Esophagus (tissue), 2 donors: ENCODE measurements at regions not wholly inside any gene's neighbourhood (a gene's known extent, or its start where the extent isn't known, plus 50 kb on each side); places are given as distances from the start of the nearest gene placed in this dataset.
"Not testable (repeated sequence)": the region's sequence is repeated elsewhere in the genome, so short reads cannot be mapped to it uniquely, and the experiment has no call there.

Experiments used
- H3K27ac ChIP-seq, 2 donors: one replicate each; pipeline ENCODE4 v1.5.1; 2013; ENCODE audit warnings: low read depth in 2 of 2, mild to moderate bottlenecking in 2 of 2, inconsistent platforms in 1 of 2, low read length in 1 of 2, moderate library complexity in 1 of 2
- H3K27me3 ChIP-seq, 2 donors: one replicate each; pipeline ENCODE4 v1.6.1; 2013; ENCODE audit warnings: low read length in 2 of 2, control low read depth in 1 of 2, mild to moderate bottlenecking in 1 of 2; ENCODE audit not compliant: insufficient read depth in 2 of 2, control insufficient read depth in 1 of 2
- H3K36me3 ChIP-seq, 2 donors: one replicate each; pipeline ENCODE4 v1.6.1; 2013; ENCODE audit warnings: low read length in 1 of 2; ENCODE audit not compliant: control insufficient read depth in 2 of 2, insufficient read depth in 2 of 2
- H3K4me1 ChIP-seq, 2 donors: one replicate each; pipeline ENCODE4 v1.6.1; 2013; ENCODE audit warnings: low read length in 1 of 2; ENCODE audit not compliant: control insufficient read depth in 2 of 2, insufficient read depth in 2 of 2
- H3K4me3 ChIP-seq, 2 donors: one replicate each; pipeline ENCODE4 v1.5.1; 2013; ENCODE audit warnings: low read length in 2 of 2, mild to moderate bottlenecking in 2 of 2, low read depth in 1 of 2, moderate library complexity in 1 of 2
- H3K9me3 ChIP-seq, 2 donors: one replicate each; pipeline ENCODE4 v1.6.1; 2013; ENCODE audit warnings: mild to moderate bottlenecking in 2 of 2, low read depth in 1 of 2, low read length in 1 of 2, moderate library complexity in 1 of 2; ENCODE audit not compliant: control insufficient read depth in 2 of 2, insufficient read depth in 1 of 2
- WGBS, 2 donors: extraction: QIAGEN DNeasy Blood & Tissue Kit; methylation state at CpG; one replicate each; pipeline ENCODE4 v1.1.7; 2013; 5-methylcytosine and 5-hydroxymethylcytosine counted together
- donor health status: healthy with polysubstance abuse.
- donor health status: Bipolar disorder and iron deficiency.

DNA sequence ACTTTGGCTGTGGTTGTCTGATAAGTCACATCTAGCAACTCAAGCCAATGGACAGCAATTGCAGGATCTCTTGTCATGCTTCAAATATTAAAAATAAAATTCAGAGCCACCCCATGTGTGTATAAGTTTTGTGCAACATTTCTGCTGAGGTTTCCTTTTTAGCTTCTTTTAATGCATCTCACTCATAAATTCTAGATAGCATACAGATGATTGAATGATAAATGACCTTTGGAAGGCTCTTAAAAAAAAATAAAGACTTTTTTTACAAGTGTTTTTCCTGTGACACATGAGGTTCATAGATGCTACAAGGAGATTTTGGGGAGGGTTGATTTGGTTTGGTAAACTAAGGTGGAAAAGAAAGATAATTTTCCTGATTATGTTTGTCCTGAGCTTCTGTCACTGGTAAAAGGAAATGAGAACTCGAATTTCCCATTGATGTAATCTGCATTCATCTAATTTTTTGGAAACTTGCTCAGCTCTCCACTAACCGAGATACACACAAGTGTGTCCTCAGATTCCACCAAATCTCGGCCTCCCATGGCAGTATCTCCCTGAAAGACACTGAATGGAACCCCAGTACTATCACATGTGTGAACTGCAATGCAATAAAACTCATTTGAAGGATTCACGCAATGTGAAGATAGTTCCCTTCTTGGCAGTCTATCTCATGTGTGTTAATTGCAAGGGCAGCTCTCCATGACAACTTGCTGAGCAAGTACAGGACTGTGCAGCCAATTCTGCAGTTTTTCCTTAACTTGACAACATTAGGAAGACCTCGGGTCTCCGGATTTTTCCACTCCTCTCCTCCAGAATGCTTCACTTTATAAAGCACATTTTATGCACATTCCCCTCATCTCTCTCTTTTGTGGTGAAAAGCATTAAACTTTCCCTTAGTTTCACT is 185.4 kb upstream of the PFKP start:
- 60 to 69% methylated on average over 6 of the region's 6 CpGs for WGBS, 2 donors
- Histone ChIP-seq H3K4me3 (no peak overlapping the region), H3K27ac (no peak overlapping the region), H3K4me1 (no peaks in the 10 kb centered on the region), H3K27me3 (no peaks in the 10 kb centered on the region), H3K9me3 (no peaks in the 10 kb centered on the region), H3K36me3 (no peaks in the 10 kb centered on the region)

GRCh38 chr10:2880050-2880449 is 187.3 kb upstream of the PFKP start:
- H3K27ac ChIP-seq, H3K27me3 ChIP-seq, H3K4me1 ChIP-seq, H3K9me3 ChIP-seq, H3K4me3 ChIP-seq, H3K36me3 ChIP-seq: not testable (repeated sequence)
- 91% methylated on average over 2 of the region's 2 CpGs for WGBS, 2 donors

DNA sequence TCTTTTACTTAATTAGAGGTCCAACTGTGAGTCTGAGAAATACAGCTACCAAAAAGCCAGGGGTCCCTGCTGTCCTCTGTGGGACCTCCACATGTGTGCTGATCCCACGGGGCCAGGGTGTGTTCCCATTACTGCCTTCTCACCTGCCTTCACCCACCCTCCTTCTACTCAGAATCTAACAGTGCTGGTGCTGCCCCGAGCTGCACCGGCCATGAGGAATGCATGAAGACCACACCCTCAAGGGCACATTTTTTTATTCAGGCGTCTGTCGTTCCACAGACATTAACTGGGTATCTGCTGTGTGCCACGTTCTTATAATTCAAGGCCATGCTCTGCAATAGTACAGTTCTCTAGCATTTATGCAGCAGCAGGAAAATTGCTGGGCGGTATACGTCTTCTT is 188.5 kb upstream of the PFKP start:
- Histone ChIP-seq H3K4me1 (no peaks in the 10 kb centered on the region), H3K27ac (no peak overlapping the region), H3K36me3 (no peaks in the 10 kb centered on the region), H3K9me3 (peaks cover 2 to 3% of the 10 kb centered on the region in 2 donors), H3K27me3 (no peaks in the 10 kb centered on the region), H3K4me3 (no peak overlapping the region)
- 61 to 66% methylated on average over 8 of the region's 8 CpGs for WGBS, 2 donors

- Histone ChIP-seq H3K4me3 (no peak overlapping the region), H3K27ac (no peak overlapping the region), H3K27me3 (no peaks in the 10 kb centered on the region), H3K4me1 (no peaks in the 10 kb centered on the region), H3K36me3 (no peaks in the 10 kb centered on the region), H3K9me3 (peaks cover 2 to 3% of the 10 kb centered on the region in 2 donors)
- WGBS, 2 donors = 77 to 86% methylated on average over 2 of the region's 2 CpGs
Measured at GRCh38 chr10:2876032-2876431, 191.3 kb upstream of the PFKP start.

DNA sequence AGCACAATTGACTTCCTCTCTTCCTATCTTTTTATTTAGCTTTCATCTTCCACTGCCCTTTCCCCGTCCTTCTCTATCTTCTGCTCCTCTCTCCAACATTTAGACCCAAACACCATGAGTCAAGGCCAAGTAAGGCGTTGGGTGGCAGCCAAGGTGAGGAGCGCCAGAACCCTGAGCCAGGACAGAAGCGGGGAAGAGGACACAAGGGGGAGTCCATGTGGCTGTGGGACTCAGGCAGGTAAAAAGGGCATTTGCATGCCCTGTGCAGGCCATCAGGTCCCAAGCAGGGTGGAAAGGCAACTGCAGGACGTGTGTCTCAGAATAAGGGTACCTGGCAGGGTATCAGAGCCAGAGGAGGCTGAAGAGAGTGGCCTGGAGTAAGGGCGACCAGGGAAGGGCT is 192.4 kb upstream of the PFKP start:
- Histone ChIP-seq H3K27me3 (no peaks in the 10 kb centered on the region), H3K4me3 (no peak overlapping the region), H3K27ac (no peak overlapping the region), H3K36me3 (no peaks in the 10 kb centered on the region), H3K4me1 (no peaks in the 10 kb centered on the region), H3K9me3 (peaks cover 2 to 3% of the 10 kb centered on the region in 2 donors)
- WGBS, 2 donors = 58 to 64% methylated on average over 6 of the region's 6 CpGs

- Histone ChIP-seq H3K27me3 (no peaks in the 10 kb centered on the region), H3K9me3 (peaks cover 2 to 3% of the 10 kb centered on the region in 2 donors), H3K4me3 (no peak overlapping the region), H3K27ac (no peak overlapping the region), H3K4me1 (no peaks in the 10 kb centered on the region), H3K36me3 (no peaks in the 10 kb centered on the region)
- WGBS, 2 donors = 80 to 83% methylated on average over 2 of the region's 2 CpGs
Measured at GRCh38 chr10:2873769-2874168, 193.6 kb upstream of the PFKP start.

DNA sequence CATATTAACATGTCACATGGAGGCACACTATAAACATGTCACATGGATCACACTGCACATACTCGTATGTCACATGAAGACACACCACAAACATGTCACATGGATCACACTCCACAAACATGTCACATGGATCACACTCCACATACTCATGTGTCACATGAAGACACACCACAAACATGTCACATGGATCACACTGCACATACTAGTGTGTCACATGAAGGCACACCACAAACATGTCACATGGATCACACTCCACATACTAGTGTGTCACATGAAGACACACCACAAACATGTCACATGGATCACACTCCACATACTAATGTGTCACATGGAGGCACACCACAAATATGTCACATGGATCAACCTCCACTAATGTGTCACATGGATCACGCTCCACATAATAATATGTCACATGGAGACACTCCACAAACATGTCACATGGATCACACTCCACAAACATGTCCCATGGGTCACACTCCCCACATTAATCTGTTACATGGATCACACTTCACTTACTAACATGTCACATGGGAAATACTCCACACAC is 195.6 kb upstream of the PFKP start:
- no peaks in the 10 kb centered on the region for H3K27me3 ChIP-seq
- no peaks in the 10 kb centered on the region for H3K36me3 ChIP-seq
- H3K27ac ChIP-seq = no peak overlapping the region
- WGBS, 2 donors = 65 to 73% methylated on average over 2 of the region's 2 CpGs
- H3K4me3 ChIP-seq = no peak overlapping the region
- no peaks in the 10 kb centered on the region for H3K4me1 ChIP-seq
- peaks cover 2 to 3% of the 10 kb centered on the region in 2 donors for H3K9me3 ChIP-seq

DNA sequence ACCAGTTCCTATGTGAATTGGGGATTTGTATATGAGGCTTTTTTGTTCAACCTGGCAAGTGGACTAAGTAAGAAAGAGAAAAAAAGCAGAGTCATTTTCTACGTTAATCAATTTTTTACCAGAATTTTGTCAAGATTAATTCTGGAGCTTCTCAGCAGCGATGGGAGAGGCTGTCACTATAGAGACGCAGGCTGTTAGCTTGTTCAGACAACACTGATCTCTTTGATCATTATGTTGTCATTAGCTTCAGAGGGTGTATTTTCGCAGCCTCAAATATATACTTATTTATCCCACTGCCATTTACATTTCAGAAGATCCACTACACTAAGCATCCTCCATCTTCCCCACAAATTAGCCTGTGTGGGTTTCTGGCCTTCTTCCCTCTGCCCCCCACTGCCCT is 196.7 kb upstream of the PFKP start:
- WGBS, 2 donors = 62 to 65% methylated on average over 4 of the region's 4 CpGs
- Histone ChIP-seq H3K27me3 (no peaks in the 10 kb centered on the region), H3K36me3 (no peaks in the 10 kb centered on the region), H3K4me1 (no peaks in the 10 kb centered on the region), H3K4me3 (no peak overlapping the region), H3K9me3 (peaks cover 2 to 3% of the 10 kb centered on the region in 2 donors), H3K27ac (no peak overlapping the region)

DNA sequence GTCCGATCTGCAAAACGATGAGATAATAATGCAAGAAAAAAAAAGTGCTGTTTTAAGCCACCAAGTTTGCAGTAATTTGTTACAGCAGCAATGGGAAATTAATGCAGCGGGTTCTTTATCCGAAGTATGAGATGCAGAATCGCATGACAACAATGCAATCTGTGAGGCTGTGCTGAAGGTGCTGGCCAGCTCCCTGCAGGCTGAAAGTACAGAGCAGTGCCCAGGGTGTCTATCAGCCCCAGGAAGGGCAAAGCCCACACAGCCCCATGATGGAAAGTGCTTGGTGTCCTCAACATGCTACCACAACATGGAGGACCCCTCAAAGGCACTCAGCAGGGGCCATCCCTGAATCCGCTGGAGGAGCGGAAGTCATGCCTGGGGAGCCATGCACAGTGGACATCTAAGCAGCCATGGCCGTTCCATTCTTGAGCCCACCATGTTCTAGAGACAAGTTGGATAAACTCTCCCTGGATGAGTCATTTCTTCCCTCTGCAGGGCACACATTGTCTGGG is 199.5 kb upstream of the PFKP start:
- Histone ChIP-seq H3K27me3 (no peaks in the 10 kb centered on the region), H3K36me3 (no peaks in the 10 kb centered on the region), H3K9me3 (no peaks in the 10 kb centered on the region), H3K27ac (no peak overlapping the region), H3K4me1 (no peaks in the 10 kb centered on the region), H3K4me3 (no peak overlapping the region)
- WGBS, 2 donors = 81 to 89% methylated on average over 8 of the region's 8 CpGs

- H3K4me3 ChIP-seq = no peak overlapping the region
- no peaks in the 10 kb centered on the region for H3K36me3 ChIP-seq
- peaks cover 0 to 2% of the 10 kb centered on the region in 2 donors for H3K9me3 ChIP-seq
- WGBS, 2 donors = 44 to 52% methylated on average over 5 of the region's 5 CpGs
- no peaks in the 10 kb centered on the region for H3K4me1 ChIP-seq
- H3K27me3 ChIP-seq = no peaks in the 10 kb centered on the region
- no peak overlapping the region for H3K27ac ChIP-seq
Measured at GRCh38 chr10:2866569-2866968, 200.8 kb upstream of the PFKP start.
